Lower leg skin (tissue), 3 donors: ENCODE measurements at regions not wholly inside any gene's neighbourhood (a gene's known extent, or its start where the extent isn't known, plus 50 kb on each side); places are given as distances from the start of the nearest gene placed in this dataset.

Source experiments
- POLR2A ChIP-seq, 2 donors: fragments of 450-650 bp; IDR thresholded peaks; one replicate each; pipeline ENCODE4 v1.6.1; 2016 to 2017; ENCODE audit warnings: antibody characterized with exemption in 2 of 2, mild to moderate bottlenecking in 1 of 2, moderate library complexity in 1 of 2
- TF ChIP-seq, protein P1 (sequence below), 3 donors: fragments of 450-650 bp; IDR thresholded peaks; one replicate each; pipeline ENCODE4 v1.5.1; 2016; ENCODE audit warnings: antibody characterized with exemption in 3 of 3, mild to moderate bottlenecking in 3 of 3, moderate library complexity in 2 of 3

DNA sequence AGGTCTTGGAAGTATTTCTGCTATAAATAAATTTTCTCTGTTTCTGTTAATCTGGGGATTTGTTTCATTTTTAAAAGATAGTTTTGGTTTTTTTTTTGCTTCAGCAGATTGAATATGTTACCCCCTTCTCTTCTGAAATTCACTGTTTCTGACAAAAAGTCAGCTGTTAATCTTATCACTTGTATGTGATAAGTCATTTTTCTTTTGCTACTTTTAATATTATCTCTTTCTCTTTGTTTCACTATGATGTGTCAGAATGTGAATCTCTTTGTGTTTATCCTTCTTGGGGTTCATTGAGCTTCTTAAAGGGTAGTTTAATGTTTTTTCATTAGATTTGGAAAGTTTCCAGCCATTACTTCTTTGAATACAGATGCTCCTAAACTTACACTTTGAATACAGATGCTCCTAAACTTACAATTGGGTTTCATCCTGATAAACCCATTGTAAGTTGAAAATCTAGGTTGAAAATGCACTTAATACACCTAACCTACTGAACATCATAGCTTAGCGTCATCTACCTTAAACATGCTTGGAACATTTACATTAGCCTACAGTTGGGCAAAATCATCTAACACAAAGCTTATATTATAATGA lies 154.2 kb upstream of the COL21A1 start:
- TF ChIP-seq, protein P1, sequence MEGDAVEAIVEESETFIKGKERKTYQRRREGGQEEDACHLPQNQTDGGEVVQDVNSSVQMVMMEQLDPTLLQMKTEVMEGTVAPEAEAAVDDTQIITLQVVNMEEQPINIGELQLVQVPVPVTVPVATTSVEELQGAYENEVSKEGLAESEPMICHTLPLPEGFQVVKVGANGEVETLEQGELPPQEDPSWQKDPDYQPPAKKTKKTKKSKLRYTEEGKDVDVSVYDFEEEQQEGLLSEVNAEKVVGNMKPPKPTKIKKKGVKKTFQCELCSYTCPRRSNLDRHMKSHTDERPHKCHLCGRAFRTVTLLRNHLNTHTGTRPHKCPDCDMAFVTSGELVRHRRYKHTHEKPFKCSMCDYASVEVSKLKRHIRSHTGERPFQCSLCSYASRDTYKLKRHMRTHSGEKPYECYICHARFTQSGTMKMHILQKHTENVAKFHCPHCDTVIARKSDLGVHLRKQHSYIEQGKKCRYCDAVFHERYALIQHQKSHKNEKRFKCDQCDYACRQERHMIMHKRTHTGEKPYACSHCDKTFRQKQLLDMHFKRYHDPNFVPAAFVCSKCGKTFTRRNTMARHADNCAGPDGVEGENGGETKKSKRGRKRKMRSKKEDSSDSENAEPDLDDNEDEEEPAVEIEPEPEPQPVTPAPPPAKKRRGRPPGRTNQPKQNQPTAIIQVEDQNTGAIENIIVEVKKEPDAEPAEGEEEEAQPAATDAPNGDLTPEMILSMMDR (IDR thresholded peaks at IDR 0.05) = no peak
- TF ChIP-seq POLR2A (IDR thresholded peaks at IDR 0.05) = no peak
